Sigmoid colon (tissue), 4 donors: ENCODE measurements at regions not wholly inside any gene's neighbourhood (a gene's known extent, or its start where the extent isn't known, plus 50 kb on each side); places are given as distances from the start of the nearest gene placed in this dataset.

ENCODE experiments used
- CTCF ChIP-seq, 4 experiments: fragments of 450-650 bp in 3 of 4; fragments of 200-600 bp in 1 of 4; IDR thresholded peaks; one replicate each; pipeline ENCODE4 v1.5.1; 2016 to 2019; ENCODE audit warnings: antibody characterized with exemption in 4 of 4, mild to moderate bottlenecking in 3 of 4, moderate library complexity in 2 of 4
- EP300 ChIP-seq, 4 donors: sonication (generic); formaldehyde crosslinking; IDR thresholded peaks; one replicate each; pipeline ENCODE4 v1.6.1; 2017; ENCODE audit warnings: antibody characterized with exemption in 4 of 4
- POLR2A ChIP-seq, 2 donors: fragments of 450-650 bp; IDR thresholded peaks; one replicate each; pipeline ENCODE4 v1.6.1; 2016; ENCODE audit warnings: antibody characterized with exemption in 2 of 2, mild to moderate bottlenecking in 2 of 2, moderate library complexity in 2 of 2
- POLR2AphosphoS5 ChIP-seq, 4 donors: sonication (generic); formaldehyde crosslinking; IDR thresholded peaks; one replicate each; pipeline ENCODE4 v1.6.1; 2017; ENCODE audit warnings: antibody characterized with exemption in 4 of 4

GRCh38 chr17:69954241-69954925, 120.6 kb upstream of the KCNJ16 start:
- TF ChIP-seq POLR2AphosphoS5 (IDR thresholded peaks at IDR 0.05): no peak
- no peak for TF ChIP-seq CTCF (IDR thresholded peaks at IDR 0.05)
- TF ChIP-seq EP300 (IDR thresholded peaks at IDR 0.05): no peak
- TF ChIP-seq POLR2A (IDR thresholded peaks at IDR 0.05): no peak
